Kidney (tissue), 13 donors: ENCODE measurements at regions not wholly inside any gene's neighbourhood (a gene's known extent, or its start where the extent isn't known, plus 50 kb on each side); places are given as distances from the start of the nearest gene placed in this dataset.

ENCODE experiments used
- DNase-seq, 5 donors: peaks; one replicate each; pipeline ENCODE4 v3.0.0-alpha.2; 2013 to 2020
- FAIRE-seq: peaks from 2 replicates; lab custom pipeline; 2012; peaks lifted over from hg19 to GRCh38; lab: Jason Lieb, UNC
- H3K27ac ChIP-seq, 2 donors: one replicate each; pipeline ENCODE4 v1.7.0; 2013; ENCODE audit warnings: low read depth in 2 of 2, low read length in 2 of 2, inconsistent platforms in 1 of 2
- H3K27me3 ChIP-seq: one replicate; pipeline ENCODE4 v1.7.1; 2013; ENCODE audit warnings: low read length, inconsistent platforms; ENCODE audit not compliant: control insufficient read depth, insufficient read depth
- H3K36me3 ChIP-seq, 3 donors: one replicate each; pipeline versions ENCODE4 v1.7.0 to v1.7.1; 2013; ENCODE audit warnings: low read length in 3 of 3, control low read depth in 1 of 3, inconsistent platforms in 1 of 3; ENCODE audit not compliant: insufficient read depth in 3 of 3, control insufficient read depth in 2 of 3
- H3K4me1 ChIP-seq, 3 donors: one replicate each; pipeline versions ENCODE4 v1.7.0 to v1.7.1; 2013; ENCODE audit warnings: low read length in 3 of 3, inconsistent platforms in 1 of 3, low read depth in 1 of 3; ENCODE audit not compliant: control insufficient read depth in 2 of 3, insufficient read depth in 2 of 3
- H3K4me3 ChIP-seq, 3 donors: one replicate each; pipeline versions ENCODE4 v1.7.0 to v1.8.1; 2013; ENCODE audit warnings: low read length in 3 of 3, control low read depth in 1 of 3, inconsistent platforms in 1 of 3
- H3K9ac ChIP-seq, 3 donors: one replicate each; pipeline versions ENCODE4 v1.7.0 to v1.7.1; 2013; ENCODE audit warnings: low read length in 3 of 3, control low read depth in 1 of 3, inconsistent platforms in 1 of 3
- H3K9me3 ChIP-seq, 3 donors: one replicate each; pipeline versions ENCODE4 v1.7.0 to v1.7.1; 2013; ENCODE audit warnings: low read length in 3 of 3, control low read depth in 1 of 3, inconsistent platforms in 1 of 3; ENCODE audit not compliant: control insufficient read depth in 2 of 3, insufficient read depth in 1 of 3
- CTCF ChIP-seq: IDR thresholded peaks from 3 replicates; pipeline ENCODE4 v1.5.1; 2012; ENCODE audit warnings: mild to moderate bottlenecking, moderate library complexity, borderline replicate concordance; ENCODE audit not compliant: insufficient read depth; ENCODE audit errors: extremely low read depth
- intact Hi-C: fragments of 100-400 bp; cut with DNase I; formaldehyde crosslinking; loops from one replicate; pipeline ENCODE4 v1.11.1; 2022
- donor health status: control.
- donor health status: control.
- donor health status: control.
- donor health status: control.
- donor health status: control.
- donor health status: DM: yes; HTN: yes; CAD: no.
- donor health status: Normal renal cell carcinoma (clear cell type).

- TF ChIP-seq CTCF, result no peak
- H3K4me3 ChIP-seq, result no peak overlapping the region
- no peaks in the 10 kb centered on the region for H3K36me3 ChIP-seq
- H3K27ac ChIP-seq, result no peak overlapping the region
- FAIRE-seq, result no peak
- H3K9me3 ChIP-seq, result no peaks in the 10 kb centered on the region
- no peak for DNase-seq
- intact Hi-C loops, result no loop called here
- no peak overlapping the region for H3K9ac ChIP-seq
- no peaks in the 10 kb centered on the region for H3K4me1 ChIP-seq
- no peaks in the 10 kb centered on the region for H3K27me3 ChIP-seq
Measured at GRCh38 chr2:104016801-104017200, 837.1 kb upstream of the POU3F3 start.

GRCh38 chr2:104023306-104023705 lies 830.6 kb upstream of the POU3F3 start:
- no peak overlapping the region for H3K4me3 ChIP-seq
- H3K9me3 ChIP-seq, result no peaks in the 10 kb centered on the region
- no peak for FAIRE-seq
- H3K36me3 ChIP-seq, result no peaks in the 10 kb centered on the region
- H3K27me3 ChIP-seq, result no peaks in the 10 kb centered on the region
- TF ChIP-seq CTCF, result no peak
- H3K4me1 ChIP-seq, result no peaks in the 10 kb centered on the region
- no peak overlapping the region for H3K9ac ChIP-seq
- no peak overlapping the region for H3K27ac ChIP-seq
- intact Hi-C loops, result no loop called here
- no peak for DNase-seq

GRCh38 chr2:104023765-104024164 lies 830.1 kb upstream of the POU3F3 start:
- intact Hi-C loops, result no loop called here
- Histone ChIP-seq H3K27me3 (no peaks in the 10 kb centered on the region), H3K4me3 (no peak overlapping the region), H3K4me1 (no peaks in the 10 kb centered on the region), H3K9ac (no peak overlapping the region), H3K36me3 (no peaks in the 10 kb centered on the region), H3K27ac (no peak overlapping the region), H3K9me3 (no peaks in the 10 kb centered on the region)
- no peak for FAIRE-seq
- no peak for TF ChIP-seq CTCF
- no peak for DNase-seq

- no peaks in the 10 kb centered on the region for H3K27me3 ChIP-seq
- H3K4me3 ChIP-seq, result no peak overlapping the region
- intact Hi-C loops, result no loop called here
- H3K9me3 ChIP-seq, result no peaks in the 10 kb centered on the region
- DNase-seq, result no peak
- no peak for FAIRE-seq
- no peak for TF ChIP-seq CTCF
- no peaks in the 10 kb centered on the region for H3K36me3 ChIP-seq
- no peak overlapping the region for H3K27ac ChIP-seq
- H3K9ac ChIP-seq, result no peak overlapping the region
- no peaks in the 10 kb centered on the region for H3K4me1 ChIP-seq
Measured at GRCh38 chr2:104025295-104025694, 828.6 kb upstream of the POU3F3 start.
